Hepatocyte (in vitro differentiated cells): ENCODE measurements at regions not wholly inside any gene's neighbourhood (a gene's known extent, or its start where the extent isn't known, plus 50 kb on each side); places are given as distances from the start of the nearest gene placed in this dataset.

ENCODE experiments used
- CTCF ChIP-seq: fragments of 200-600 bp; sonication (generic); IDR thresholded peaks from 2 replicates; pipeline ENCODE4 v1.5.1; 2016; ENCODE audit warnings: antibody characterized with exemption, mild to moderate bottlenecking; ENCODE audit not compliant: poor library complexity
- EZH2 ChIP-seq: fragments of 200-600 bp; sonication (generic); IDR thresholded peaks from 2 replicates; pipeline ENCODE4 v1.6.1; 2016; ENCODE audit warnings: antibody characterized with exemption, mild to moderate bottlenecking, borderline replicate concordance

GRCh38 chr16:5186381-5186903 lies 88.8 kb upstream of the EEF2KMT start:
- no peak for TF ChIP-seq EZH2
- no peak for TF ChIP-seq CTCF
